RWPE1 (cell line): ENCODE measurements at regions not wholly inside any gene's neighbourhood (a gene's known extent, or its start where the extent isn't known, plus 50 kb on each side); places are given as distances from the start of the nearest gene placed in this dataset.

Experiments used
- CTCF ChIA-PET: fragments of 350-600 bp; sonication (Branson Sonifier 250); formaldehyde crosslinking; extraction: SDS; loops from one replicate; lab custom pipeline; 2021; lab: Yijun Ruan, JAX
- POLR2A ChIA-PET: fragments of 400-600 bp; formaldehyde crosslinking; extraction: SDS; loops from one replicate; lab custom pipeline; 2020; ENCODE audit warnings: antibody characterized with exemption; ENCODE audit not compliant: low non-redundant PET; lab: Yijun Ruan, JAX
- DNase-seq: peaks from one replicate; pipeline ENCODE4 v3.0.0; 2012; ENCODE audit warnings: low spot score
- H3K27ac ChIP-seq: fragments of 450-650 bp; 2 replicates; pipeline ENCODE4 v1.5.1; 2017
- CTCF ChIP-seq: fragments of 450-650 bp; conservative IDR thresholded peaks from 2 replicates; pipeline ENCODE4 v1.5.1; 2017; ENCODE audit warnings: low read depth, mild to moderate bottlenecking

- CTCF ChIA-PET = no interaction called here
These were observed 122.0 kb upstream of the BRINP3 start for GRCh38 chr1:190599670-190600069.

GRCh38 chr1:190602325-190602724 lies 124.7 kb upstream of the BRINP3 start:
- TF ChIP-seq CTCF = no peak
- DNase-seq = no peak
- no peak overlapping the region for H3K27ac ChIP-seq
- CTCF ChIA-PET = interaction anchor here (0.7 kb wide), 2 partner anchors 49 to 1788 kb away, joined by 3 read pairs; no protein-coding TSS in a partner anchor
- POLR2A ChIA-PET = no interaction called here

More at GRCh38 chr1:190599670-190600069, 122.0 kb upstream of the BRINP3 start:
- no peak for DNase-seq
- H3K27ac ChIP-seq = no peak overlapping the region
- POLR2A ChIA-PET = no interaction called here
- no peak for TF ChIP-seq CTCF

GRCh38 chr1:190608282-190608681 lies 130.6 kb upstream of the BRINP3 start:
- ChIA-PET POLR2A (no interaction called here), CTCF (no interaction called here)
- no peak for DNase-seq
- no peak overlapping the region for H3K27ac ChIP-seq
- TF ChIP-seq CTCF = no peak

GRCh38 chr1:190615818-190616217 lies 138.2 kb upstream of the BRINP3 start:
- POLR2A ChIA-PET = no interaction called here
- no peak for DNase-seq
- no peak for TF ChIP-seq CTCF
- CTCF ChIA-PET = no interaction called here
- no peak overlapping the region for H3K27ac ChIP-seq

- ChIA-PET CTCF (interaction anchor here (0.6 kb wide), 1 partner anchor 15 kb away, joined by 4 read pairs; no protein-coding TSS in a partner anchor), POLR2A (no interaction called here)
- no peak overlapping the region for H3K27ac ChIP-seq
- TF ChIP-seq CTCF = no peak
- no peak for DNase-seq
These were observed 138.6 kb upstream of the BRINP3 start for GRCh38 chr1:190616235-190616634.

GRCh38 chr1:190619724-190620123 lies 142.1 kb upstream of the BRINP3 start:
- POLR2A ChIA-PET = no interaction called here
- CTCF ChIA-PET = interaction anchor here (0.6 kb wide), 1 partner anchor 16 kb away, joined by 4 read pairs; no protein-coding TSS in a partner anchor
- no peak for TF ChIP-seq CTCF
- no peak for DNase-seq
- H3K27ac ChIP-seq = no peak overlapping the region

- no peak for TF ChIP-seq CTCF
- POLR2A ChIA-PET = no interaction called here
- CTCF ChIA-PET = no interaction called here
- DNase-seq = no peak
- no peak overlapping the region for H3K27ac ChIP-seq
These were observed 155.8 kb upstream of the BRINP3 start for GRCh38 chr1:190633488-190633887.
